ENCODE measurements at regions not wholly inside any gene's neighbourhood (a gene's known extent, or its start where the extent isn't known, plus 50 kb on each side); places are given as distances from the start of the nearest gene placed in this dataset.

DNA sequence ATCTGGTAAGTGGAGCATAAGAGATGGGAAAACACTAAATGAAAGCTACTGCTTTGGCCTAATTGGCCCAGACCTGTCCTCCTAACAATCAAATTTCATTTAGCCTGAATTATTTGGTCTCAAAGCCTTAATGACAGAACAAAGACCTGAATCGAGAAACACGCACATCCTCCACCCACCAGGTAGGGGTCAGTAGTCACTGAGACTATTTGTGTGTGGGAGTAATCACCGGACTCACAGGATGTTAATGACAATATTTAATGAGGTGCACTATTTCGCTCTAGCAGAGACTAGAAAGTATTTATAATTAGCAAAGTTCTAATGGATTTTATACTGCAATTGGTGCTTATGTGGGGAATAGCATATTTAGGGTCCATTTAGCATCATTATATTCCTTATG, 68.1 kb downstream of the RBM43 start:
- TF ChIP-seq, protein P1, sequence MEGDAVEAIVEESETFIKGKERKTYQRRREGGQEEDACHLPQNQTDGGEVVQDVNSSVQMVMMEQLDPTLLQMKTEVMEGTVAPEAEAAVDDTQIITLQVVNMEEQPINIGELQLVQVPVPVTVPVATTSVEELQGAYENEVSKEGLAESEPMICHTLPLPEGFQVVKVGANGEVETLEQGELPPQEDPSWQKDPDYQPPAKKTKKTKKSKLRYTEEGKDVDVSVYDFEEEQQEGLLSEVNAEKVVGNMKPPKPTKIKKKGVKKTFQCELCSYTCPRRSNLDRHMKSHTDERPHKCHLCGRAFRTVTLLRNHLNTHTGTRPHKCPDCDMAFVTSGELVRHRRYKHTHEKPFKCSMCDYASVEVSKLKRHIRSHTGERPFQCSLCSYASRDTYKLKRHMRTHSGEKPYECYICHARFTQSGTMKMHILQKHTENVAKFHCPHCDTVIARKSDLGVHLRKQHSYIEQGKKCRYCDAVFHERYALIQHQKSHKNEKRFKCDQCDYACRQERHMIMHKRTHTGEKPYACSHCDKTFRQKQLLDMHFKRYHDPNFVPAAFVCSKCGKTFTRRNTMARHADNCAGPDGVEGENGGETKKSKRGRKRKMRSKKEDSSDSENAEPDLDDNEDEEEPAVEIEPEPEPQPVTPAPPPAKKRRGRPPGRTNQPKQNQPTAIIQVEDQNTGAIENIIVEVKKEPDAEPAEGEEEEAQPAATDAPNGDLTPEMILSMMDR (IDR thresholded peaks at IDR 0.05), result no peak
- TF ChIP-seq POLR2AphosphoS5 (IDR thresholded peaks at IDR 0.05), result no peak

Data from prostate gland (tissue), 2 donors.